ENCODE measurements at regions not wholly inside any gene's neighbourhood (a gene's known extent, or its start where the extent isn't known, plus 50 kb on each side); places are given as distances from the start of the nearest gene placed in this dataset.
A peak's percentile ranks its signal among the peaks of the same experiment; 100 is the strongest.
"Not testable (repeated sequence)": the region's sequence is repeated elsewhere in the genome, so short reads cannot be mapped to it uniquely, and the experiment has no call there.

DNA sequence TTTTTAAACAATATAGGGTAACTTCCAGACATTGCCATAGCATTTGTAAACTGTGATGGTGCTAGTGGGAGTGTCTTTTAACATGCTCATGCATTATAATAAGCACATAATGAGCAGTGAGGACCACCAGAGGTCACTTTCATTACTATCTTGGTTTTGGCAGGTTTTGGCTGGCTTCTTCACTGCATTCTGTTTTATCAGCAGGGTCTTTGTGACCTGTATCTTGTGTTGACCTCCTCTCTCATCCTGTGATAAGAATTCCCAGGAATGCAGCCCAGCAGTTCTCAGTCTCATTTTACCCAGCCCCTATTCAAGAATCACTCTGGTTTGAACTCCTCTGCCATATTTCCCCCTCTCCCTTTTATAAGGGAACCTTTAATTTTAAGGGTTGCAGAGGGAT is 91.3 kb downstream of the ZNF467 start:
- Histone ChIP-seq H3K79me2 (ENCODE audit: insufficient read depth) (no peaks in the 10 kb centered on the region), H3K9me3 (ENCODE audit: low read depth) (no peaks in the 10 kb centered on the region), H2AFZ (no peak overlapping the region), H3K27me3 (replicated peaks; ENCODE audit: insufficient read depth) (no peaks in the 10 kb centered on the region), H3K36me3 (ENCODE audit: low read depth) (no peaks in the 10 kb centered on the region), H3F3A (ENCODE audit: insufficient read depth) (peaks cover 46% of the 10 kb centered on the region), H3K4me1 (ENCODE audit: insufficient read depth) (peaks cover 68% of the 10 kb centered on the region), H3K4me2 (ENCODE audit: unreplicated experiment) (no peak overlapping the region), H4K20me1 (ENCODE audit: insufficient read depth) (no peaks in the 10 kb centered on the region), H3K9me2 (ENCODE audit: insufficient read depth) (no peaks in the 10 kb centered on the region), H3K27ac (no peak overlapping the region), H3K4me3 (no peak overlapping the region), H3K9ac (no peak overlapping the region)
- no peak for DNase-seq
- TF ChIP-seq EZH2 (IDR thresholded peaks at IDR 0.05; ENCODE audit: insufficient read depth, poor library complexity, severe bottlenecking) (no peak), EZH2phosphoT487 (IDR thresholded peaks at IDR 0.05; ENCODE audit: insufficient read depth, low read depth) (no peak)
- in situ Hi-C loops (cut with MboI): no loop called here

DNA sequence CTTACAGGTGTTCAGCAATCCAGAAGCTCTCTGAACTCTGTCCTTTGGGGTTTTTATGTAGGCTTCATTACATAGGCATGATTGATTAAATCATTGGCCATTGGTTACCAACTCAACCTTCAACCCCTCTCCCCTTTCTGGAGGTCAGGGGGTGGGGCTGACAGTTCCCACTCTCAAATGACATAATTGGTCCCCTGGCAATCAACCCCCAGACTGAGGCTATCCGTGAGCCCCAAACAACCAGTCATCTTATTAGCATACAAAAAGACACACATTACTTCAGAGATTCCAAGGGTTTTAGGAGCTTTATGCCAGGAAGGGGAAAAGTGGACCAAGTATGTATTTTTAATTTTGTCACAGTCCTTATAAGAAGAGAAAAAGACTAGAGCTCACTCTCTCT is 92.1 kb downstream of the ZNF467 start:
- H3F3A ChIP-seq (ENCODE audit: insufficient read depth): peaks cover 44% of the 10 kb centered on the region
- WGBS, 2 experiments (ENCODE audit: low coverage in 1 of 2, low lambda C conversion rate in 2 of 2, missing lambda C conversion rate in 2 of 2): 16 to 33% methylated on average over 1 of the region's 1 CpG

DNA sequence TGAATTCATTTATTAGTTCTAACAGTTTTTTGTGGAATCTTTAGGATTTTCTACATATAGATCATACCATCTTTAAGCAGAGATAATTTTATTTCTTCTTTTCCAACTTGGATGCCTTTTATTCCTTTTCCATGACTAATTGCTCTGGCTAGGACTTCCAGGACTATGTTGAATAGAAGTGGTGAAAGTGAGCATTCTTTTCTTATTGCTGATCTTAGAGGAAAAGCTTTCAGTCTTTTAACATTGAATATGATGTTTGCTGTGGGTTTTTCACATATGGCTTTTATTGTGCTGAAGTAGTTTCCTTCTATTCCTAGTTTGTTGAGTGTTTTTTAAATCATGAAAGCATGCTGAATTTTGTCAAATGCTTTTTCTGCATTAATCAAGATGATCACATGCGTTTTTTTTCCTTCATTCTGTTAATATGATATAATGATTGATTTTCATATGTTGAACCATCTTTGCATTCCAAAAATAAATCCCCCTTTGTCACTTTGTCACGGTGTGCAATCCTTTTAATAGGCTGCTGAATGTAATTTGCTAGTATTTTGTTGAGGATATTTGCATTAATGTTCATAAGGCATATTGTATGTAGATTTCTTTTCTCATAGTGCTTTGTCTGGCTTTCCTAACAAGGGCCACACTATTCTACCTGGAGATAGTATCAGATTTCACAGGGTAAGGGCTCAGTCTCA is 92.9 kb downstream of the ZNF467 start:
- no peaks in the 10 kb centered on the region; the same call in 1 of the 2 replicates for H3K27me3 ChIP-seq (replicated peaks; ENCODE audit: insufficient read depth)
- H3K9me3 ChIP-seq (ENCODE audit: low read depth): no peaks in the 10 kb centered on the region
- H2AFZ ChIP-seq: 0 out of 2 replicates have a peak overlapping the region, but pooled peaks have one; percentile 7
- H4K20me1 ChIP-seq (ENCODE audit: insufficient read depth): no peaks in the 10 kb centered on the region
- in situ Hi-C loops (cut with MboI): no loop called here
- H3K27ac ChIP-seq: peak overlapping the region; percentile 59
- peak overlapping the region; percentile 69 for H3K4me2 ChIP-seq (ENCODE audit: unreplicated experiment)
- H3K4me1 ChIP-seq (ENCODE audit: insufficient read depth): peaks cover 55% of the 10 kb centered on the region
- H3K4me3 ChIP-seq: peak overlapping the region; percentile 41
- WGBS, 2 experiments (ENCODE audit: low coverage in 1 of 2, low lambda C conversion rate in 2 of 2, missing lambda C conversion rate in 2 of 2): 0 to 3% methylated on average over 2 of the region's 2 CpGs
- no peaks in the 10 kb centered on the region for H3K79me2 ChIP-seq (ENCODE audit: insufficient read depth)
- no peak for TF ChIP-seq EZH2 (IDR thresholded peaks at IDR 0.05; ENCODE audit: insufficient read depth, poor library complexity, severe bottlenecking)
- TF ChIP-seq EZH2phosphoT487 (IDR thresholded peaks at IDR 0.05; ENCODE audit: insufficient read depth, low read depth): no peak
- no peaks in the 10 kb centered on the region for H3K9me2 ChIP-seq (ENCODE audit: insufficient read depth)
- DNase-seq: peak; percentile 81
- H3F3A ChIP-seq (ENCODE audit: insufficient read depth): peaks cover 38% of the 10 kb centered on the region
- no peak overlapping the region for H3K9ac ChIP-seq
- H3K36me3 ChIP-seq (ENCODE audit: low read depth): no peaks in the 10 kb centered on the region

More for the DNA sequence above, 92.1 kb downstream of the ZNF467 start:
- TF ChIP-seq EZH2phosphoT487 (IDR thresholded peaks at IDR 0.05; ENCODE audit: insufficient read depth, low read depth) (no peak), EZH2 (IDR thresholded peaks at IDR 0.05; ENCODE audit: insufficient read depth, poor library complexity, severe bottlenecking) (no peak)
- Histone ChIP-seq H3K4me2 (ENCODE audit: unreplicated experiment) (no peak overlapping the region), H3K4me1 (ENCODE audit: insufficient read depth) (peaks cover 60% of the 10 kb centered on the region), H4K20me1 (ENCODE audit: insufficient read depth) (no peaks in the 10 kb centered on the region), H3K27ac (no peak overlapping the region), H3K9ac (no peak overlapping the region), H3K9me2 (ENCODE audit: insufficient read depth) (no peaks in the 10 kb centered on the region), H3K9me3 (ENCODE audit: low read depth) (no peaks in the 10 kb centered on the region), H3K36me3 (ENCODE audit: low read depth) (no peaks in the 10 kb centered on the region), H3K79me2 (ENCODE audit: insufficient read depth) (no peaks in the 10 kb centered on the region), H3K27me3 (replicated peaks; ENCODE audit: insufficient read depth) (no peaks in the 10 kb centered on the region), H3K4me3 (no peak overlapping the region), H2AFZ (no peak overlapping the region)
- in situ Hi-C loops (cut with MboI): no loop called here
- no peak for DNase-seq

DNA sequence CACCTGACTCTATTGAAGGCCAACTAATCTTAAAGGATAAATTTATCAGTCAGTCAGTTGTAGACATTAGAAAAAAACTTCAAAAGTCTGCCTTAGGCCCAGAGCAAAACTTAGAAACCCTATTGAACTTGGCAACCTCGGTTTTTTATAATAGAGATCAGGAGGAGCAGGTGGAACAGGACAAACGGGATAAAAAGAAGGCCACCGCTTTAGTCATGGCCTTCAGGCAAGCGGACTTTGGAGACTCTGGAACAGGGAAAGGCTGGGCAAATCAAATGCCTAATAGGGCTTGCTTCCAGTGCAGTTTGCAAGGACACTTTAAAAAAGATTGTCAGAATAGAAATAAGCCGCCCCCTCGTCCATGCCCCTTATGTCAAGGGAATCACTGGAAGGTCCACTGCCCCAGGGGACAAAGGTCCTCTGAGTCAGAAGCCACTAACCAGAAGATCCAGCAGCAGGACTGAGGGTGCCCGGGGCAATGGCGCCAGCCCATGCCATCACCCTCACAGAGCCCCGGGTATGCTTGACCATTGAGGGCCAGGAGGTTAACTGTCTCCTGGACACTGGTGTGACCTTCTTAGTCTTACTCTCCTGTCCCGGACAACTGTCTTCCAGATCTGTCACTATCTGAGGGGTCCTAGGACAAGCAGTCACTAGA is 98.5 kb downstream of the ZNF467 start:
- H3K9me2 ChIP-seq (ENCODE audit: insufficient read depth); H3K79me2 ChIP-seq (ENCODE audit: insufficient read depth); H3K9ac ChIP-seq; H3K9me3 ChIP-seq (ENCODE audit: low read depth); H4K20me1 ChIP-seq (ENCODE audit: insufficient read depth); H3K4me2 ChIP-seq (ENCODE audit: unreplicated experiment); H3K4me3 ChIP-seq; H3K36me3 ChIP-seq (ENCODE audit: low read depth); DNase-seq; H2AFZ ChIP-seq; H3K27ac ChIP-seq; in situ Hi-C loops (cut with MboI): not testable (repeated sequence)
- Histone ChIP-seq H3F3A (ENCODE audit: insufficient read depth) (peaks cover 15% of the 10 kb centered on the region), H3K4me1 (ENCODE audit: insufficient read depth) (peaks cover 15% of the 10 kb centered on the region), H3K27me3 (replicated peaks; ENCODE audit: insufficient read depth) (peaks cover 11% of the 10 kb centered on the region)
- 56 to 60% methylated on average over 10 of the region's 10 CpGs for WGBS, 2 experiments (ENCODE audit: low coverage in 1 of 2, low lambda C conversion rate in 2 of 2, missing lambda C conversion rate in 2 of 2)

Measured in GM23248 (cell line).